SK-N-SH (cell line): ENCODE measurements at regions not wholly inside any gene's neighbourhood (a gene's known extent, or its start where the extent isn't known, plus 50 kb on each side); places are given as distances from the start of the nearest gene placed in this dataset.

Experiments
- CTCF ChIA-PET: fragments of 300-600, 350-600 bp; formaldehyde crosslinking; extraction: SDS; loops from one replicate; lab custom pipeline; 2021; lab: Yijun Ruan, JAX
- POLR2A ChIA-PET: fragments of 350-600 bp; sonication (Branson Sonifier 250); formaldehyde crosslinking; extraction: SDS; loops from one replicate; lab custom pipeline; 2020; ENCODE audit warnings: antibody characterized with exemption, inconsistent platforms; lab: Yijun Ruan, JAX
- DNase-seq: peaks from one replicate; pipeline ENCODE4 v3.0.0; 2012
- H2AFZ ChIP-seq: fragments of 200-600 bp; sonication (generic); 2 replicates; pipeline ENCODE4 v1.8.1; 2016; ENCODE audit warnings: antibody characterized with exemption, mild to moderate bottlenecking, low read depth
- H3F3A ChIP-seq: fragments of 200-600 bp; sonication (generic); replicated peaks from 2 replicates; pipeline ENCODE3; 2016; ENCODE audit warnings: antibody characterized with exemption, mild to moderate bottlenecking; ENCODE audit not compliant: insufficient read depth
- H3K27ac ChIP-seq, 2 experiments: fragments of 200-500 bp in 1 of 2; fragments of 200-600 bp in 1 of 2; sonication (Bioruptor generic) in 1 of 2; sonication (generic), shearing (Covaris generic) in 1 of 2; 2 replicates each; pipeline versions ENCODE4 v1.5.1 to v1.6.1; 2014 to 2016; ENCODE audit warnings: low read depth in 2 of 2, inconsistent platforms in 1 of 2, low read length in 1 of 2, mild to moderate bottlenecking in 1 of 2, mixed read lengths in 1 of 2
- H3K27me3 ChIP-seq: fragments of 200-600 bp; sonication (generic), shearing (Covaris generic); 2 replicates; pipeline ENCODE4 v1.6.1; 2016; ENCODE audit warnings: mixed run types; ENCODE audit not compliant: insufficient read depth
- H3K36me3 ChIP-seq, 2 experiments: fragments of 200-500 bp in 1 of 2; fragments of 200-600 bp in 1 of 2; sonication (Bioruptor generic) in 1 of 2; sonication (generic) in 1 of 2; replicated peaks in 1 of 2; 2 replicates each; pipeline versions ENCODE3 to v1.5.1; 2014 to 2016; ENCODE audit warnings: low read length in 1 of 2, mild to moderate bottlenecking in 1 of 2; ENCODE audit not compliant: insufficient read depth in 2 of 2, control insufficient read depth in 1 of 2
- H3K4me1 ChIP-seq, 2 experiments: fragments of 200-500 bp in 1 of 2; fragments of 200-600 bp in 1 of 2; sonication (Bioruptor generic) in 1 of 2; sonication (generic), shearing (Covaris generic) in 1 of 2; 2 replicates each; pipeline versions ENCODE4 v1.5.1 to v1.6.1; 2014 to 2016; ENCODE audit warnings: low read depth in 1 of 2, low read length in 1 of 2, mixed run types in 1 of 2; ENCODE audit not compliant: insufficient read depth in 2 of 2, control insufficient read depth in 1 of 2
- H3K4me2 ChIP-seq: fragments of 200-600 bp; sonication (generic), shearing (Covaris generic); 2 replicates; pipeline ENCODE4 v1.6.1; 2017; ENCODE audit warnings: mixed run types
- H3K4me3 ChIP-seq, 2 experiments: fragments of 200-500 bp in 1 of 2; fragments of 200-600 bp in 1 of 2; sonication (Bioruptor generic) in 1 of 2; sonication (generic), shearing (Covaris generic) in 1 of 2; 2 replicates each; pipeline versions ENCODE4 v1.5.1 to v1.8.1; 2014 to 2016; ENCODE audit warnings: low read depth in 2 of 2, inconsistent platforms in 1 of 2, low read length in 1 of 2, mild to moderate bottlenecking in 1 of 2, mixed read lengths in 1 of 2, moderate library complexity in 1 of 2
- H3K79me2 ChIP-seq: fragments of 200-600 bp; sonication (generic); 2 replicates; pipeline ENCODE4 v1.8.1; 2017; ENCODE audit warnings: mild to moderate bottlenecking; ENCODE audit not compliant: insufficient read depth
- H3K9ac ChIP-seq: fragments of 200-600 bp; sonication (generic); 2 replicates; pipeline ENCODE4 v1.6.1; 2017; ENCODE audit warnings: mixed run types
- H3K9me2 ChIP-seq: fragments of 200-600 bp; sonication (generic); 2 replicates; pipeline ENCODE4 v1.6.1; 2017; ENCODE audit warnings: mixed run types
- H3K9me3 ChIP-seq: fragments of 200-600 bp; sonication (generic); 2 replicates; pipeline ENCODE4 v1.6.1; 2017; ENCODE audit warnings: mixed run types, mild to moderate bottlenecking, moderate library complexity
- H4K20me1 ChIP-seq: fragments of 200-600 bp; sonication (generic); 2 replicates; pipeline ENCODE4 v1.6.1; 2017; ENCODE audit warnings: mild to moderate bottlenecking, mixed run types; ENCODE audit not compliant: insufficient read depth
- CHD2 ChIP-seq: fragments of 150-350 bp; IDR thresholded peaks from 2 replicates; pipeline ENCODE4 v1.6.1; 2018; ENCODE audit warnings: low read length; ENCODE audit not compliant: partially characterized antibody
- FOSL2 ChIP-seq: IDR thresholded peaks from 2 replicates; pipeline ENCODE4 v1.4.0; 2012; ENCODE audit warnings: low read depth, mild to moderate bottlenecking, moderate library complexity, borderline replicate concordance
- GATA2 ChIP-seq: sonication (generic); formaldehyde crosslinking; IDR thresholded peaks from 2 replicates; pipeline ENCODE4 v1.5.0; 2020; ENCODE audit warnings: mild to moderate bottlenecking, missing genetic modification reagents
- MEF2A ChIP-seq: IDR thresholded peaks from 2 replicates; pipeline ENCODE4 v1.4.0; 2012; ENCODE audit warnings: low read depth, borderline replicate concordance
- MXI1 ChIP-seq: IDR thresholded peaks from 2 replicates; pipeline ENCODE4 v1.6.1; 2012; ENCODE audit warnings: mild to moderate bottlenecking, low read depth, low read length, improper control_type of control experiment
- NRF1 ChIP-seq: IDR thresholded peaks from 2 replicates; pipeline ENCODE4 v1.6.1; 2012; ENCODE audit warnings: low read depth, mild to moderate bottlenecking, low read length
- POLR2AphosphoS5 ChIP-seq: IDR thresholded peaks from 2 replicates; pipeline ENCODE4 v1.6.1; 2012; ENCODE audit warnings: low read depth, low read length
- RAD21 ChIP-seq: IDR thresholded peaks from 2 replicates; pipeline ENCODE4 v1.6.1; 2012; ENCODE audit warnings: mild to moderate bottlenecking, low read length
- RCOR1 ChIP-seq: fragments of 150-350 bp; IDR thresholded peaks from 2 replicates; pipeline ENCODE4 v1.6.1; 2017; ENCODE audit warnings: antibody characterized with exemption, low read length
- REST ChIP-seq: IDR thresholded peaks from 2 replicates; pipeline ENCODE4 v1.6.1; 2012; ENCODE audit warnings: mild to moderate bottlenecking, low read depth, low read length, moderate library complexity
- TAF1 ChIP-seq: IDR thresholded peaks from 2 replicates; pipeline ENCODE4 v1.6.1; 2012; ENCODE audit warnings: low read depth, mild to moderate bottlenecking, low read length, moderate library complexity, borderline replicate concordance
- TCF12 ChIP-seq: IDR thresholded peaks from 2 replicates; pipeline ENCODE4 v1.4.0; 2012
- TEAD4 ChIP-seq: IDR thresholded peaks from 2 replicates; pipeline ENCODE4 v1.4.0; 2012; ENCODE audit warnings: mild to moderate bottlenecking, borderline replicate concordance; ENCODE audit not compliant: insufficient read depth
- USF1 ChIP-seq: IDR thresholded peaks from 2 replicates; pipeline ENCODE4 v1.4.0; 2012; ENCODE audit warnings: low read depth, borderline replicate concordance
- USF2 ChIP-seq: fragments of 150-350 bp; IDR thresholded peaks from 2 replicates; pipeline ENCODE4 v1.6.1; 2017; ENCODE audit warnings: antibody characterized with exemption, low read length, low read depth, borderline replicate concordance
- WGBS: methylation state at CpG from one replicate; pipeline ENCODE4 v1.1.6; 2017; ENCODE audit warnings: low lambda C conversion rate; 5-methylcytosine and 5-hydroxymethylcytosine counted together

GRCh38 chr13:44089452-44089851 lies 209.7 kb downstream of the LACC1 start:
- H3K79me2 ChIP-seq: no peaks in the 10 kb centered on the region
- no peaks in the 10 kb centered on the region for H3K9me3 ChIP-seq
- POLR2A ChIA-PET: no interaction called here
- no peak overlapping the region for H3K27ac ChIP-seq
- H4K20me1 ChIP-seq: no peaks in the 10 kb centered on the region
- no peak overlapping the region for H3K4me3 ChIP-seq
- H2AFZ ChIP-seq: no peak overlapping the region
- no peaks in the 10 kb centered on the region for H3K9me2 ChIP-seq
- H3K4me1 ChIP-seq: no peaks in the 10 kb centered on the region
- no peak for TF ChIP-seq NRF1
- TF ChIP-seq CHD2: no peak
- TF ChIP-seq RAD21: no peak
- TF ChIP-seq USF1: no peak
- no peak for TF ChIP-seq MEF2A
- TF ChIP-seq TEAD4: no peak
- TF ChIP-seq FOSL2: no peak
- TF ChIP-seq TAF1: no peak
- no peak for TF ChIP-seq POLR2AphosphoS5
- no peak for TF ChIP-seq RCOR1
- no peak for TF ChIP-seq MXI1
- no peak for TF ChIP-seq REST
- TF ChIP-seq USF2: no peak
- no peak for TF ChIP-seq TCF12
- no peak for TF ChIP-seq GATA2 (CRISPR knock-in tag)
- WGBS: 30% methylated on average over 2 of the region's 2 CpGs
- CTCF ChIA-PET: no interaction called here
- no peak overlapping the region for H3K9ac ChIP-seq
- H3K27me3 ChIP-seq: no peaks in the 10 kb centered on the region
- H3K4me2 ChIP-seq: no peak overlapping the region
- H3K36me3 ChIP-seq: no peaks in the 10 kb centered on the region
- no peak for DNase-seq
- no peaks in the 10 kb centered on the region for H3F3A ChIP-seq
